Activated CD8-positive, alpha-beta memory T cell treated with anti-CD3 and anti-CD28 coated beads for 36 hours (primary cell): ENCODE measurements at regions not wholly inside any gene's neighbourhood (a gene's known extent, or its start where the extent isn't known, plus 50 kb on each side); places are given as distances from the start of the nearest gene placed in this dataset.

Experiments
- CTCF ChIA-PET: fragments of 350-600 bp; sonication (Branson Sonifier 250); formaldehyde crosslinking; loops from one replicate; lab custom pipeline; 2021; ENCODE audit warnings: antibody characterized with exemption; lab: Charles Lee
- POLR2A ChIA-PET: fragments of 350-600 bp; sonication (Branson Sonifier 250); formaldehyde crosslinking; loops from one replicate; lab custom pipeline; 2021; ENCODE audit warnings: antibody characterized with exemption; lab: Charles Lee

GRCh38 chr18:42559069-42559690 is 556.3 kb downstream of the RIT2 start:
- CTCF ChIA-PET: no interaction called here
- POLR2A ChIA-PET: no interaction called here

- ChIA-PET CTCF (no interaction called here), POLR2A (no interaction called here)
These were observed 554.0 kb downstream of the RIT2 start for GRCh38 chr18:42561521-42561920.

- POLR2A ChIA-PET: no interaction called here
- CTCF ChIA-PET: no interaction called here
These were observed 551.5 kb downstream of the RIT2 start for GRCh38 chr18:42563995-42564394.

- POLR2A ChIA-PET: no interaction called here
- CTCF ChIA-PET: no interaction called here
These were observed 550.7 kb downstream of the RIT2 start for GRCh38 chr18:42564761-42565160.

- ChIA-PET POLR2A (no interaction called here), CTCF (no interaction called here)
These were observed 546.7 kb downstream of the RIT2 start for GRCh38 chr18:42568773-42569172.

- ChIA-PET POLR2A (no interaction called here), CTCF (no interaction called here)
These were observed 540.6 kb downstream of the RIT2 start for GRCh38 chr18:42574871-42575270.

- ChIA-PET CTCF (no interaction called here), POLR2A (no interaction called here)
These were observed 539.4 kb downstream of the RIT2 start for GRCh38 chr18:42576124-42576523.

- POLR2A ChIA-PET: no interaction called here
These were observed 536.7 kb downstream of the RIT2 start for GRCh38 chr18:42578792-42579191.

GRCh38 chr18:42582266-42582665 is 533.2 kb downstream of the RIT2 start:
- ChIA-PET CTCF (no interaction called here), POLR2A (no interaction called here)

More at GRCh38 chr18:42578792-42579191, 536.7 kb downstream of the RIT2 start:
- CTCF ChIA-PET: no interaction called here

- POLR2A ChIA-PET: no interaction called here
These were observed 532.2 kb downstream of the RIT2 start for GRCh38 chr18:42583283-42583731.

GRCh38 chr18:42586601-42587000 is 528.9 kb downstream of the RIT2 start:
- CTCF ChIA-PET: no interaction called here
- POLR2A ChIA-PET: no interaction called here

More at GRCh38 chr18:42583283-42583731, 532.2 kb downstream of the RIT2 start:
- CTCF ChIA-PET: no interaction called here

- ChIA-PET CTCF (no interaction called here), POLR2A (no interaction called here)
These were observed 526.7 kb downstream of the RIT2 start for GRCh38 chr18:42588786-42589185.

- CTCF ChIA-PET: no interaction called here
- POLR2A ChIA-PET: no interaction called here
These were observed 510.7 kb downstream of the RIT2 start for GRCh38 chr18:42604820-42605219.

GRCh38 chr18:42606886-42607495 is 508.5 kb downstream of the RIT2 start:
- ChIA-PET CTCF (no interaction called here), POLR2A (no interaction called here)

- ChIA-PET CTCF (interaction anchor here (1.1 kb wide), 1 partner anchor 91 kb away, joined by 3 read pairs; no protein-coding TSS in a partner anchor), POLR2A (no interaction called here)
These were observed 504.4 kb downstream of the RIT2 start for GRCh38 chr18:42611134-42611533.

- ChIA-PET CTCF (no interaction called here), POLR2A (no interaction called here)
These were observed 500.7 kb downstream of the RIT2 start for GRCh38 chr18:42614619-42615293.

- ChIA-PET CTCF (no interaction called here), POLR2A (no interaction called here)
These were observed 498.3 kb downstream of the RIT2 start for GRCh38 chr18:42617221-42617620.

GRCh38 chr18:42619771-42620170 is 495.7 kb downstream of the RIT2 start:
- CTCF ChIA-PET: no interaction called here
- POLR2A ChIA-PET: no interaction called here

- ChIA-PET POLR2A (no interaction called here), CTCF (no interaction called here)
These were observed 494.8 kb downstream of the RIT2 start for GRCh38 chr18:42620657-42621056.

GRCh38 chr18:42623935-42624334 is 491.6 kb downstream of the RIT2 start:
- CTCF ChIA-PET: no interaction called here

GRCh38 chr18:42632801-42633200 is 482.7 kb downstream of the RIT2 start:
- ChIA-PET POLR2A (no interaction called here), CTCF (no interaction called here)

More at GRCh38 chr18:42623935-42624334, 491.6 kb downstream of the RIT2 start:
- POLR2A ChIA-PET: no interaction called here
